ENCODE measurements at regions not wholly inside any gene's neighbourhood (a gene's known extent, or its start where the extent isn't known, plus 50 kb on each side); places are given as distances from the start of the nearest gene placed in this dataset.
"Not testable (repeated sequence)": the region's sequence is repeated elsewhere in the genome, so short reads cannot be mapped to it uniquely, and the experiment has no call there.

- Histone ChIP-seq H3K4me2 (replicated peaks; ENCODE audit: extremely low read depth, low read length, poor library complexity, severe bottlenecking) (peak overlapping the region; percentile 15), H3K27ac (ENCODE audit: low read depth in 1 of 2, low read length in 2 of 2) (peak overlapping the region; percentile 35 to 77), H3K4me1 (ENCODE audit: control insufficient read depth in 1 of 2, insufficient read depth in 2 of 2, low read length in 2 of 2) (peaks cover 7 to 12% of the 10 kb centered on the region in 2 donors), H3K4me3 (replicated peaks in 1 of 3; ENCODE audit: low read depth in 2 of 3, low read length in 3 of 3) (peak overlapping the region in 1 of 3 experiments; percentile 53)
- H3K36me3 ChIP-seq (replicated peaks in 1 of 2; ENCODE audit: control insufficient read depth in 1 of 2, insufficient read depth in 2 of 2, low read length in 2 of 2); H3K36me3 Mint-ChIP-seq; H3K9ac ChIP-seq (ENCODE audit: insufficient read depth, low read length, poor library complexity, severe bottlenecking); H3K79me2 ChIP-seq (ENCODE audit: insufficient read depth, low read length); H3K27me3 Mint-ChIP-seq (ENCODE audit: low read depth in 3 of 3); H3K27me3 ChIP-seq (ENCODE audit: control insufficient read depth in 2 of 2, insufficient read depth in 2 of 2, low read length in 2 of 2); intact Hi-C loops (cut with micrococcal nuclease); H3K4me1 Mint-ChIP-seq; H4K20me1 ChIP-seq (ENCODE audit: insufficient read depth, low read length); H3K9me3 ChIP-seq (replicated peaks in 1 of 2; ENCODE audit: control insufficient read depth in 1 of 2, insufficient read depth in 1 of 2, low read length in 2 of 2); H3K9me3 Mint-ChIP-seq; H2AFZ ChIP-seq (ENCODE audit: insufficient read depth, low read depth, low read length, poor library complexity, severe bottlenecking): not testable (repeated sequence)
- DNase-seq = peak; percentile 55 to 71 (median 67)
- 94% methylated on average over 1 of the region's 11 CpGs for WGBS (ENCODE audit: insufficient coverage)
- Mint-ChIP-seq H3K27ac (peak overlapping the region; percentile 79 to 92 (median 90)), H3K4me3 (peak overlapping the region; percentile 58 to 80)
Measured at GRCh38 chr16:22572331-22573224, 61.9 kb downstream of the NPIPB5 start.

GRCh38 chr16:22573225-22573530 lies 62.5 kb downstream of the NPIPB5 start:
- WGBS (ENCODE audit: insufficient coverage) = no CpG with 5 or more reads among the region's 26 CpGs
- H3K4me2 ChIP-seq (replicated peaks; ENCODE audit: extremely low read depth, low read length, poor library complexity, severe bottlenecking); intact Hi-C loops (cut with micrococcal nuclease); H3K9me3 ChIP-seq (replicated peaks in 1 of 2; ENCODE audit: control insufficient read depth in 1 of 2, insufficient read depth in 1 of 2, low read length in 2 of 2); H3K4me3 ChIP-seq (replicated peaks in 1 of 3; ENCODE audit: low read depth in 2 of 3, low read length in 3 of 3); H2AFZ ChIP-seq (ENCODE audit: insufficient read depth, low read depth, low read length, poor library complexity, severe bottlenecking); H3K36me3 Mint-ChIP-seq; H3K36me3 ChIP-seq (replicated peaks in 1 of 2; ENCODE audit: control insufficient read depth in 1 of 2, insufficient read depth in 2 of 2, low read length in 2 of 2); H3K9ac ChIP-seq (ENCODE audit: insufficient read depth, low read length, poor library complexity, severe bottlenecking); H3K4me1 Mint-ChIP-seq; H3K27me3 ChIP-seq (ENCODE audit: control insufficient read depth in 2 of 2, insufficient read depth in 2 of 2, low read length in 2 of 2); H3K27ac ChIP-seq (ENCODE audit: low read depth in 1 of 2, low read length in 2 of 2); H3K27ac Mint-ChIP-seq; H3K27me3 Mint-ChIP-seq (ENCODE audit: low read depth in 3 of 3); H3K79me2 ChIP-seq (ENCODE audit: insufficient read depth, low read length); DNase-seq; H3K9me3 Mint-ChIP-seq; H4K20me1 ChIP-seq (ENCODE audit: insufficient read depth, low read length): not testable (repeated sequence)
- peak; percentile 33 for TF ChIP-seq CTCF (IDR thresholded peaks at IDR 0.05)
- peaks cover 7 to 12% of the 10 kb centered on the region in 2 donors for H3K4me1 ChIP-seq (ENCODE audit: control insufficient read depth in 1 of 2, insufficient read depth in 2 of 2, low read length in 2 of 2)
- H3K4me3 Mint-ChIP-seq = peak overlapping the region in 1 of 2 donors; percentile 58

- H3K27me3 Mint-ChIP-seq (ENCODE audit: low read depth in 3 of 3); H3K4me1 Mint-ChIP-seq: not testable (repeated sequence)
Measured at GRCh38 chr16:22576506-22576905, 65.8 kb downstream of the NPIPB5 start.

GRCh38 chr16:22583195-22583594 lies 72.5 kb downstream of the NPIPB5 start:
- H3K27ac Mint-ChIP-seq; H3K4me3 ChIP-seq (replicated peaks in 1 of 3; ENCODE audit: low read depth in 2 of 3, low read length in 3 of 3); H3K9me3 Mint-ChIP-seq; H3K4me1 Mint-ChIP-seq; intact Hi-C loops (cut with micrococcal nuclease); H3K4me3 Mint-ChIP-seq; H3K27me3 Mint-ChIP-seq (ENCODE audit: low read depth in 3 of 3); H3K27ac ChIP-seq (ENCODE audit: low read depth in 1 of 2, low read length in 2 of 2); H3K9me3 ChIP-seq (replicated peaks in 1 of 2; ENCODE audit: control insufficient read depth in 1 of 2, insufficient read depth in 1 of 2, low read length in 2 of 2); H4K20me1 ChIP-seq (ENCODE audit: insufficient read depth, low read length); DNase-seq; H3K4me2 ChIP-seq (replicated peaks; ENCODE audit: extremely low read depth, low read length, poor library complexity, severe bottlenecking); H2AFZ ChIP-seq (ENCODE audit: insufficient read depth, low read depth, low read length, poor library complexity, severe bottlenecking); H3K36me3 ChIP-seq (replicated peaks in 1 of 2; ENCODE audit: control insufficient read depth in 1 of 2, insufficient read depth in 2 of 2, low read length in 2 of 2); H3K9ac ChIP-seq (ENCODE audit: insufficient read depth, low read length, poor library complexity, severe bottlenecking); H3K79me2 ChIP-seq (ENCODE audit: insufficient read depth, low read length); H3K36me3 Mint-ChIP-seq; H3K4me1 ChIP-seq (ENCODE audit: control insufficient read depth in 1 of 2, insufficient read depth in 2 of 2, low read length in 2 of 2); H3K27me3 ChIP-seq (ENCODE audit: control insufficient read depth in 2 of 2, insufficient read depth in 2 of 2, low read length in 2 of 2): not testable (repeated sequence)
- 100% methylated on average over 2 of the region's 6 CpGs for WGBS (ENCODE audit: insufficient coverage)

More at GRCh38 chr16:22576506-22576905, 65.8 kb downstream of the NPIPB5 start:
- H3K36me3 Mint-ChIP-seq; intact Hi-C loops (cut with micrococcal nuclease); H3K4me3 ChIP-seq (replicated peaks in 1 of 3; ENCODE audit: low read depth in 2 of 3, low read length in 3 of 3); DNase-seq; H3K79me2 ChIP-seq (ENCODE audit: insufficient read depth, low read length); H3K27ac ChIP-seq (ENCODE audit: low read depth in 1 of 2, low read length in 2 of 2); H4K20me1 ChIP-seq (ENCODE audit: insufficient read depth, low read length); H3K9me3 Mint-ChIP-seq; H3K4me2 ChIP-seq (replicated peaks; ENCODE audit: extremely low read depth, low read length, poor library complexity, severe bottlenecking); H3K27me3 ChIP-seq (ENCODE audit: control insufficient read depth in 2 of 2, insufficient read depth in 2 of 2, low read length in 2 of 2); H3K36me3 ChIP-seq (replicated peaks in 1 of 2; ENCODE audit: control insufficient read depth in 1 of 2, insufficient read depth in 2 of 2, low read length in 2 of 2); H3K27ac Mint-ChIP-seq; H2AFZ ChIP-seq (ENCODE audit: insufficient read depth, low read depth, low read length, poor library complexity, severe bottlenecking); H3K4me3 Mint-ChIP-seq; H3K9ac ChIP-seq (ENCODE audit: insufficient read depth, low read length, poor library complexity, severe bottlenecking); H3K9me3 ChIP-seq (replicated peaks in 1 of 2; ENCODE audit: control insufficient read depth in 1 of 2, insufficient read depth in 1 of 2, low read length in 2 of 2): not testable (repeated sequence)
- WGBS (ENCODE audit: insufficient coverage) = 92% methylated on average over 4 of the region's 6 CpGs
- peaks cover 7 to 12% of the 10 kb centered on the region in 2 donors for H3K4me1 ChIP-seq (ENCODE audit: control insufficient read depth in 1 of 2, insufficient read depth in 2 of 2, low read length in 2 of 2)

Data from CD14-positive monocyte (primary cell).